Psoas muscle (tissue), 7 donors: ENCODE measurements at regions not wholly inside any gene's neighbourhood (a gene's known extent, or its start where the extent isn't known, plus 50 kb on each side); places are given as distances from the start of the nearest gene placed in this dataset.
"Not testable (repeated sequence)": the region's sequence is repeated elsewhere in the genome, so short reads cannot be mapped to it uniquely, and the experiment has no call there.

ENCODE experiments used
- ATAC-seq, 4 donors: fragments of 200-7000 bp; cut with Tn5 transposase; one replicate each; pipeline ENCODE4 v1.9.1; 2020; ENCODE audit warnings: moderate library complexity in 3 of 4, mild to moderate bottlenecking in 2 of 4
- DNase-seq, 2 donors: peaks; one replicate each; pipeline ENCODE4 v3.0.0-alpha.2; 2020
- H3K27ac ChIP-seq: fragments of 200-600 bp; one replicate; pipeline ENCODE4 v1.8.0; 2022
- H3K27me3 ChIP-seq, 3 donors: fragments of 200-600 bp in 1 of 3; one replicate each; pipeline versions ENCODE4 v1.6.1 to v1.8.0; 2013 to 2022; ENCODE audit warnings: low read length in 2 of 3, mild to moderate bottlenecking in 2 of 3, moderate library complexity in 1 of 3; ENCODE audit not compliant: insufficient read depth in 3 of 3
- H3K36me3 ChIP-seq, 2 donors: fragments of 200-600 bp in 1 of 2; one replicate each; pipeline versions ENCODE4 v1.6.1 to v1.8.0; 2013 to 2022; ENCODE audit warnings: low read depth in 1 of 2, mild to moderate bottlenecking in 1 of 2, moderate library complexity in 1 of 2; ENCODE audit not compliant: insufficient read depth in 1 of 2
- H3K4me1 ChIP-seq: fragments of 200-600 bp; one replicate; pipeline ENCODE4 v1.8.0; 2022
- H3K4me3 ChIP-seq: fragments of 200-600 bp; one replicate; pipeline ENCODE4 v1.8.0; 2022; ENCODE audit warnings: mild to moderate bottlenecking
- H3K9me3 ChIP-seq: fragments of 200-600 bp; one replicate; pipeline ENCODE4 v1.8.0; 2022
- CTCF ChIP-seq: fragments of 200-600 bp; IDR thresholded peaks from one replicate; pipeline ENCODE4 v1.8.0; 2022; ENCODE audit warnings: antibody characterized with exemption
- WGBS, 3 donors: extraction: QIAGEN DNeasy Blood & Tissue Kit; methylation state at CpG; one replicate each; pipeline versions ENCODE4 v1.1.6 to v1.1.7; 2013; 5-methylcytosine and 5-hydroxymethylcytosine counted together
- intact Hi-C, 2 donors: fragments of 100-400 bp; cut with DNase I; formaldehyde crosslinking; loops; one replicate each; pipeline versions ENCODE4 v1.11.0 to v1.14.2; 2022
- donor health status: healthy with polysubstance abuse.
- donor health status: DM: no; HTN: no; CAD: no; lungs with moderate emphysema.
- donor health status: Bipolar disorder and iron deficiency.
- donor health status: healthy.
- donor health status: DM: yes; HTN: yes; CAD: no.
- donor health status: DM: no; HTN: no; CAD: no.
- donor health status: DM: yes; HTN: yes; CAD: no.

GRCh38 chr1:233722212-233722979 is 108.5 kb downstream of the KCNK1 start:
- ATAC-seq: no peak
- 51 to 54% (median 51%) methylated on average over 8 of the region's 8 CpGs for WGBS, 3 donors
- no peaks in the 10 kb centered on the region for H3K9me3 ChIP-seq
- H3K36me3 ChIP-seq: no peaks in the 10 kb centered on the region
- H3K4me3 ChIP-seq: no peak overlapping the region
- H3K27ac ChIP-seq: no peak overlapping the region
- no peaks in the 10 kb centered on the region for H3K4me1 ChIP-seq
- DNase-seq: no peak
- intact Hi-C loops: no loop called here
- no peaks in the 10 kb centered on the region for H3K27me3 ChIP-seq
- no peak for TF ChIP-seq CTCF

- H3K9me3 ChIP-seq: no peaks in the 10 kb centered on the region
- WGBS, 3 donors: 90 to 91% (median 91%) methylated on average over 6 of the region's 6 CpGs
- no peaks in the 10 kb centered on the region for H3K4me1 ChIP-seq
- DNase-seq (no peak), ATAC-seq (no peak)
- TF ChIP-seq CTCF: no peak
- intact Hi-C loops: no loop called here
- no peaks in the 10 kb centered on the region for H3K27me3 ChIP-seq
- no peak overlapping the region for H3K4me3 ChIP-seq
- H3K36me3 ChIP-seq: no peaks in the 10 kb centered on the region
- no peak overlapping the region for H3K27ac ChIP-seq
Measured at GRCh38 chr1:233723387-233723786, 109.5 kb downstream of the KCNK1 start.

- intact Hi-C loops, ATAC-seq, H3K27me3 ChIP-seq, H3K4me3 ChIP-seq, H3K9me3 ChIP-seq, H3K4me1 ChIP-seq, H3K27ac ChIP-seq, DNase-seq, H3K36me3 ChIP-seq: not testable (repeated sequence)
- 83 to 87% (median 87%) methylated on average over 10 of the region's 10 CpGs for WGBS, 3 donors
Measured at GRCh38 chr1:233724131-233724631, 110.3 kb downstream of the KCNK1 start.

GRCh38 chr1:233725423-233725822 is 111.5 kb downstream of the KCNK1 start:
- Histone ChIP-seq H3K27ac (no peak overlapping the region), H3K27me3 (no peaks in the 10 kb centered on the region), H3K36me3 (no peaks in the 10 kb centered on the region), H3K9me3 (no peaks in the 10 kb centered on the region), H3K4me1 (no peaks in the 10 kb centered on the region), H3K4me3 (no peak overlapping the region)
- ATAC-seq: no peak
- no peak for TF ChIP-seq CTCF
- WGBS, 3 donors: 82 to 87% (median 83%) methylated on average over 9 of the region's 9 CpGs
- intact Hi-C loops: no loop called here
- DNase-seq: no peak

GRCh38 chr1:233728721-233729120 is 114.8 kb downstream of the KCNK1 start:
- WGBS, 3 donors: 55 to 65% (median 59%) methylated on average over 4 of the region's 4 CpGs
- Histone ChIP-seq H3K36me3 (no peaks in the 10 kb centered on the region), H3K4me1 (no peaks in the 10 kb centered on the region), H3K27ac (no peak overlapping the region), H3K4me3 (no peak overlapping the region), H3K9me3 (no peaks in the 10 kb centered on the region), H3K27me3 (no peaks in the 10 kb centered on the region)
- intact Hi-C loops: no loop called here
- DNase-seq (no peak), ATAC-seq (no peak)
- no peak for TF ChIP-seq CTCF
